Stimulated activated CD4-positive, alpha-beta T cell treated with anti-CD3 and anti-CD28 coated beads, Interleukin-1b, Interleukin-23, amount 100 ng/mL, for 48 hours (primary cell): ENCODE measurements at regions not wholly inside any gene's neighbourhood (a gene's known extent, or its start where the extent isn't known, plus 50 kb on each side); places are given as distances from the start of the nearest gene placed in this dataset.
A peak's percentile ranks its signal among the peaks of the same experiment; 100 is the strongest.

Source experiments
- DNase-seq: peaks from one replicate; pipeline ENCODE4 v3.0.0-alpha.2; 2020

GRCh38 chr14:65187421-65188049 is 85.2 kb upstream of the MAX start:
- DNase-seq, result no peak

- DNase-seq, result no peak
Observed at GRCh38 chr14:65190312-65190711, 88.0 kb upstream of the MAX start.

- DNase-seq, result no peak
Observed at GRCh38 chr14:65191716-65192115, 89.4 kb upstream of the MAX start.

- no peak for DNase-seq
Observed at GRCh38 chr14:65192686-65193085, 90.4 kb upstream of the MAX start.

GRCh38 chr14:65193916-65194590 is 91.7 kb upstream of the MAX start:
- no peak for DNase-seq

- no peak for DNase-seq
Observed at GRCh38 chr14:65195042-65195719, 92.9 kb upstream of the MAX start.

- no peak for DNase-seq
Observed at GRCh38 chr14:65198346-65198745, 96.0 kb upstream of the MAX start.

GRCh38 chr14:65200454-65200853 is 98.1 kb upstream of the MAX start:
- no peak for DNase-seq

- no peak for DNase-seq
Observed at GRCh38 chr14:65203574-65203973, 101.3 kb upstream of the MAX start.

GRCh38 chr14:65204056-65204455 is 101.7 kb upstream of the MAX start:
- DNase-seq, result no peak

- DNase-seq, result no peak
Observed at GRCh38 chr14:65206078-65206447, 103.7 kb upstream of the MAX start.

GRCh38 chr14:65206448-65207096 is 104.3 kb upstream of the MAX start:
- DNase-seq, result peak; percentile 27

- DNase-seq, result no peak
Observed at GRCh38 chr14:65208548-65208947, 106.2 kb upstream of the MAX start.

- DNase-seq, result no peak
Observed at GRCh38 chr14:65210118-65210821, 108.0 kb upstream of the MAX start.

GRCh38 chr14:65210822-65211182 is 108.5 kb upstream of the MAX start:
- no peak for DNase-seq

- no peak for DNase-seq
Observed at GRCh38 chr14:65211341-65211987, 109.1 kb upstream of the MAX start.

- DNase-seq, result no peak
Observed at GRCh38 chr14:65213316-65213715, 111.0 kb upstream of the MAX start.

GRCh38 chr14:65214741-65215140 is 112.4 kb upstream of the MAX start:
- DNase-seq, result no peak

- no peak for DNase-seq
Observed at GRCh38 chr14:65219353-65219752, 117.0 kb upstream of the MAX start.

GRCh38 chr14:65222440-65222858 is 120.1 kb upstream of the MAX start:
- peak; percentile 67 for DNase-seq

- no peak for DNase-seq
Observed at GRCh38 chr14:65223636-65224035, 121.3 kb upstream of the MAX start.

GRCh38 chr14:65224799-65225198 is 122.5 kb upstream of the MAX start:
- DNase-seq, result no peak
